Fibroblast of upper back skin (primary cell): ENCODE measurements at regions not wholly inside any gene's neighbourhood (a gene's known extent, or its start where the extent isn't known, plus 50 kb on each side); places are given as distances from the start of the nearest gene placed in this dataset.

Experiments used
- DNase-seq: peaks from one replicate; pipeline ENCODE4 v3.0.0-alpha.2; 2013

DNA sequence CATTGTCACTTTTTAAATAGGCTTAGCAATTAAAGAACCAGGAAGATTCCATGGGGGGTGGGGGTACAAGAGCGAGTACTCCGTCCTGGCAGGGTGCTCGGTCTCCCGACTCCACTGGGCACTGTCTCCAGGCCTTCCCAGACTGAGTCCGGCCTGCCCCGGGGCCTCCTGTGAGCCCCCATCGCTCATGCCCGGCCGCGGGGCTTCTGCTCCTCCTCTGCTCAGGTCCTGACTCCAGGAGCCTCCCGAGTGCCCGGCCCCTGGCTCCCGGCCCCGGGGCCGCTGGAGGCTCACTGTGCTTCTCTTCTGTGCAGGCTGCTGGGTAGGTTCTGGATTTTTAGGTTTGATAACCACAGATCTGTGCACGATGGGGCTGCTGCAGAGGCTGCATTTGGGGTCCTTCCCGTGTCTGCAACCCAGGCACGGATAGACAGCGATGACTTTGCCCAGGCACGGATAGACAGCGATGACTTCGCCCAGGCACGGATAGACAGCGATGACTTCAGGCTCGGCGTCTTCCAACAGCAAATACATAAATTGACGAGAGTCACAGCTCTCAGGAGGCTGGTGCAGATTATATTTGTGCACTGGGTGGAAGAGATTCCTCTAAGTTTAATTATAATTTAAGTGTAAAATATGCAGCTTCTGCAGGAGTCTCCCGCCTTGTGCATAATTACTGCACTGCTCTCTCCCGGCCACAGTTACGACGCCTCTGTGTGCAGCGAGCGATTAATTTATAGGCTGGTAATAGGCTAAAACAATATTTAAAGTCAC lies 74.8 kb upstream of the RXRA start:
- no peak for DNase-seq

DNA sequence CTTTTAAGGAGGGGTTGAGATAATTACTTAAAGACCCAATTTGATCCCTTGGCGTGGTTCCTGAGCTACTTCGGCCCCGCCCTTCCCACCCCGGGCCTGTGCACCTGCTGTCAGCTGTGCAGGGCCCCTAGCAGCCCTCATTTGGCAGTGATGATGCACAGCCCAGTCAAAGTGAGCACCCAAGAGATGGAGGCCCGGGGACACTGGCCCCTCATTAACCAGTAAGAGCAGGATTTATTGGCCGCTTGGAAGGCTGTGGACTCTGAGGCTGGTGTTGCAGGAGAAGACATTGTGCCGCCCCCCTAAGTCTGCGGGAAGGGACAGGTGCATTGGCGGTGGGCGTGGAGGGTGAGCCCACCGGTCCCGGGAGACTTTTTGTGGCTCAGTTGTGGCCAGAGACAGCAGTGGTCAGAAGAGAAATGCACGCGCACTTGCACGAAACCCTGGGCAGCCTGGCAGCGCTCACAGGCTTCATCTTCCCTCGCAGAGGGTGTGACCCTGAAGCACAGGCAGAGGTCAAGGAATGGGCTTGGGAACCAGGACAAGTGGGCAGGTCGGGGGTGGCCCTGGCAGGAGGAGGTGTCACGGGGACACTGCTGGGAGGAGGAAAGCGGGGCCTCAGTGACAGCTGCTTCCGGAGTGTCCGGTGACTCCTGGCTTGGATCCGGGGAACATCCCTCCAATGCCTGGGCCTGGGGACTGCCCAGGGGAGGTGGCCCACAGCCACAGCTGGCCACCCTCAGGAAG lies 74.0 kb upstream of the RXRA start:
- no peak for DNase-seq

DNA sequence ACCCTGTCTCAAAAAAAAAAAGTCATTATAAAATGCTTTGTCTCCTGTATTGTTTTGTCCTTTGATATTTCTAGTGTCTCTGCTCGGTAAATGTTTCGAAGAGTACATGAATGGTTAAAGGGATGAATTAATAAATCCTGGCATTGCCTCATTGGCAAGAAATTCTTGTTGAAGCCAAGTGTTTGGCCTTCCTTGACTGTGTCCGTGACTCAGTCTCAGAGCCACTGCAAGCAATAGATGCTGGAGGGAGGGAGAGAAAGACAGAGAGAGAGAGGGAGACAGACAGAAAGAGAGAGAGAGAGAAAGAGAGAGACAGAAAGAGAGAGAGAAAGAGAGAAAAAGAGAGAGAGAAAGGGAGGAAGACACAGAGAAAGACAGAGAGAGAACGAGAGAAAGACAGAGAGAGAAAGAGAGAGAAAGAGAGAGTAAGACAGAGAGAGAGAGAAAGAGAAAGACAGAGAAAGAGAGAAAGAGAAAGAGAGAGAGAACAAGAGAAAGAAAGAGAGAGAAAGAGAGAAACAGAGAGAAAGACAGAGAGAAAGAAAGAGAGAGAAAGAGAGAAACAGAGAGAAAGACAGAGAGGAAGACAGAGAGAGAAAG lies 72.5 kb upstream of the RXRA start:
- DNase-seq, result peak; percentile 25

DNA sequence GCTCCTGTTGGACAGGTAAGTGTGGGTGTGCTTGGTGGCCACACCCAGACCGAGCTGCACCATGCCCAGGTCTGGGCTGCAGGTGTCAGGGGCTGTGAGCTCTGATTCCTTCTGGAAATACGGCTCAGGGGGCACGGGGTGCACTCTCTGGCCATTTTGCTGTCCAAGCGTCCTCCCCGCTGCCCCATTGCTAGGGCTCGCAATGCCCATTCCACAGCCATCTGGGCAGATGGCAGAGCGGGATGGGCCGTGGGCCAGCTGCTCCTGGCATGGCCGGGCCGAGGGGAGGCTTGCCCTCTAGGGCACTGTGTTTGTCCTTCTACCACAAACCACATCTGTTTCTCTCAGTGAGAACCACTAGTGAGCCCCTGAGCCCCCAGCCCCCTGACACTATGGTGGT lies 67.9 kb upstream of the RXRA start:
- DNase-seq, result no peak

DNA sequence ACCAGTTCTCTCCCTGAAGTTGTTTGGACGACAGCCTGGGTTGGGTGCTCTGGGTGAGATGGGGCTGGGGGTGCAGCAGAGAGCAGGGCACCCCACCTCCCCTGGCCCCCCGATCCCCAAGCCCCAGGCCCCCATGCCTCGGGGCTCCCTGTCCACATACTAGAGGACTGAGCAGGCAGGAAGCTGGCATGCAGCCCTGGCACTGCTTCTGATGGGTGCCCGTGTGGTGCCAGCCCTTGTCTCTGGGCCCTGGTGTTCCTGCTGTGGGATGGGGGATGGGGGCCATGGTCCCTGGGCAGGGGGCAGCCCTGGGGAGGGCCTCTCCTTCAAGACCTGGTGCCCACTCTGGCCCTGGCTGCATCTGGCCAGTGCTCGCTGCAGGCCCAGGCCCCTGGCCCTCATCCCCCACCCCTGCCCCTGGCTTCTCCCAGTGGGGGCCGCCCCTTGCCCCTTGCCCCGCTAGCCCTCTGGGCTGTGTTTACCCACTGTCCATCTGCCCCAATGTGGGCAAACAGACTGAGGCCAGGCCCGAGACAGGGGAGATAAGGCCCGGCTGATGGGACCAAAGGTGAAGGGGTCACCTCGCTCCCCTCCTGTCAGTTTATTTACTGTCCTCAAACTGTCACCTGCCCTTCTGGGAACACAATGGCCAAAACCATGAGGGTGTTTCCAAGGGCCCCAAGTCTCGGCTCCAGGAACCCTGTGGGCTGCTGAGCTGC lies 67.3 kb upstream of the RXRA start:
- no peak for DNase-seq

DNA sequence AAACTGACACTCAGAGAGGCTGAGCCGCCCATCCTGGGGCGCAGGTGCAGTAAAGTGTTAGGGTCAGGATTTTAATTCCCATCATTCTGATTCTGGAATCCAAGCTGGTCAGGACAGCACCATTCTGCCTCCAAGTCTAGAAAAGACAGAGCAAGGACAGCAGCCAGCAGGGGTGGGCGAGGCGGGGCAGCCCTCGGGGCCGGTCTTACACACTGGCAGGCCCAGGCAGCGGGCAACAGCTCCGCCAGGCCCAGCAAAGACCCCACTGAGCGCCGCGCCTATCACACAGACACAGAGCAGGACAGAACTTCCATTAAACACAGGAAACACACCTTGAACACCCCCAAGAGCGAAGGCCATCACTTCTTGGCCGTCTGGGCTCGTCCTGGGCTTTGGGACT lies 66.5 kb upstream of the RXRA start:
- DNase-seq, result no peak

DNA sequence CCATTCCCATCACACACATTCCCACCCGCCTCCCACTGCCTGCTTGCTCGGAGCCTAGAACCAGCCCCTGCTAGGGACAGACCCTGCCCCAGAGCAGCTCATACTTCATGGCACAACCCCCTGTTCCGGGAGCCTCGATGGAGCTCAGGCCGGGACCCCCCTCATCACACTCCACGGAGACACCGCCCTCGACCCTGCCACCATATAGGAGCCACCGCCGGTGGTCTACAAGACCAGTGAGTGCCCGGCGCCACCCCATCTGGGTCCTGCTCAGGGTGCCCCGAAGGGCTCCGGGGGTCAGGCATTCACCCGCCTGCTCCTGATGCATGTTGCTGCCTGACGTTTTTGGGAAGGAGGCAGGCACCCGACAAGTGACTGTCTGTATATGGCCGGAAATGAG lies 65.5 kb upstream of the RXRA start:
- no peak for DNase-seq

DNA sequence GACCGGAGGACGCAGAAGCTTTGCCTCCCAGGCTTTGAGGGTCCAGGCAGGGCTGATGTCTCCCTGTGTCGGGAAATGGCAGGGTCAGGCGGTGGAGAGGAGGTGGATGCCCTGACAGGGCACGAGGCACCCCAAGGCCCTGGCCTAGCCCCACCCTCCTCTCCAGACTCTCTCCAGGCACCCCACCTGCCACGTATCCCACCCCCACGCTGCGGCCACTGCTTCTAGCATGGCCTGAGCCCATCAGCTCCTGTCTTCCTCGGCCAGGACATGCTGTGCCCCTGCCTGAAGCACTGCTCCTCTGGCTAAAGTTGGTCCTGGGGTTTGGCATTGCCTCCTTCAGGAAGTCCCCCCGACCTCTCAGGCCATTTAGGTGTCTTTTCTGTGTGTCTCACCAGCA lies 64.2 kb upstream of the RXRA start:
- DNase-seq, result no peak

DNA sequence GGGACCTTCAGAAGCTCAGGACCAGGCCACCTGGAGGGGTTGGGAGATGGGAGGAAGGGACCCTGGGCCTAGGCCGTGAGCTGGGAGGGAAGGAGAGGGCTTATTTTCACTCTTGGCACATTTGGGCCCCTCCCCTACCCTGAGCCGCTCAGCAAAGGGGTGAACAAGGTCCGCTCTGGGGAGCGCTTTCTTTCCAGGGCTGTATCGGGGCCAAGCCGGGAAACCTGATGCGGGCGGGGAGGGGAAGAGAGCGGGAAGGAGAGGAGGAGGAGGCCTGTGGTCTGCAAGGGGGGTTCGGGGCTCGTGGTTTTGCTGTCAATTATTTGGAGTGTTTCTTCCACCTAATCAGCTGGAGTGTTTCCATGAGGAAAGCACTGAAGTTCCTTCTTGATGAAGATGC lies 62.7 kb upstream of the RXRA start:
- DNase-seq, result no peak

DNA sequence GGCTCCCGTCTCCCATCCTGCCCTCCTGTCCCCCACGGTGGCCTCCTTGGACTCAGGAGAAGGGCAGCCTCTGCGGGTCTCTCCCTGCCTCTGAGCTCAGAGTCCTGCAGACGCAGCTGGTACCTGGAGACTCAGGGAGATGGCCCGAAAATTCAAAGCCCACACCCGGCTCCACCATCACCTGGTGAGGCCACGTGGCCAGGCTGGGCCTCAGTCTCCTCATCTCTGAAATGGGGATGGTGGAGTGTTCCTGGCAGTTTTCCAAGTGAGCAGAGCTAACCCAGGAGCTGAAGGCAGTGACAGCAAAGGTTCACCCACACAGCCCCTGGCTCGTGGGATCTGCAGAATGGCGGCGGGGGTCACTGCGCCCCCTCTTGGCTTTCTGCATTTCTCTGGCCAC lies 62.1 kb upstream of the RXRA start:
- DNase-seq, result no peak

DNA sequence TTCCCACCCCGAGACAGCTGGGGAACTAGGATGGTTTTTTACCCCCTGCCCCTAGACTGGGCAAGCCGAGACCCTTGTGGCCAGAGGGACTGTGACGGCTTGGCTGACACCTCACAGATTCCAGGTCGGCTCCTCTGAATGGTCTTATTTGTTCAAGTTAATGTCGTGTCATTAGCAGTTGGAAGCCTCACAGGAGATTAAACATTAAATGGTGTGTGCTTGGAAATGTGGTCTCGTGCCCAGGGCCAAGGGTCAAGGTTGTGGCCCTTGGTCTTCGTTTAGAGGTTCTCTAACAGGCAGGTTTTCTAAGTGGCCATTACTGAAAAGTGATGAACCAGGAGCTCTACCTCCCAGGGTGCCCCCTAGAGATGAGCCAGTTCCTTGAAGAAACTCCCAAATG lies 61.2 kb upstream of the RXRA start:
- DNase-seq, result no peak

DNA sequence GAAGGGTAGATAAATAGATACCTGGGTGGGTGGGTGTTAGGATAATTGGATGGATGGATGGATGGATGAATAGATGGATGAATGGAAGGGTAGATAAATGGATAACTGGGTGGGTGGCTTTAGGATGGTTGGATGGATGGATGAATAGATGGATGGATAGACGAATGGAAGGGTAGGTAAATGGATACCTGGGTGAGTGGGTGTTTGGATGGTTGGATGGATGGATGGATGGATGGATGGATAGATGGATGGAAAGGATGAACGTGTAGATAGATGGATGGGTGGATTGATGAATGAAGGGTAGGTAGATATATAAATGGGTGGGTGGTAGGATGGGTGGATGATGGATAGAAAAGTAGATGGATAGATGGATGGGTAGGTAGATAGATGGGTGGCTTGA lies 59.8 kb upstream of the RXRA start:
- no peak for DNase-seq

DNA sequence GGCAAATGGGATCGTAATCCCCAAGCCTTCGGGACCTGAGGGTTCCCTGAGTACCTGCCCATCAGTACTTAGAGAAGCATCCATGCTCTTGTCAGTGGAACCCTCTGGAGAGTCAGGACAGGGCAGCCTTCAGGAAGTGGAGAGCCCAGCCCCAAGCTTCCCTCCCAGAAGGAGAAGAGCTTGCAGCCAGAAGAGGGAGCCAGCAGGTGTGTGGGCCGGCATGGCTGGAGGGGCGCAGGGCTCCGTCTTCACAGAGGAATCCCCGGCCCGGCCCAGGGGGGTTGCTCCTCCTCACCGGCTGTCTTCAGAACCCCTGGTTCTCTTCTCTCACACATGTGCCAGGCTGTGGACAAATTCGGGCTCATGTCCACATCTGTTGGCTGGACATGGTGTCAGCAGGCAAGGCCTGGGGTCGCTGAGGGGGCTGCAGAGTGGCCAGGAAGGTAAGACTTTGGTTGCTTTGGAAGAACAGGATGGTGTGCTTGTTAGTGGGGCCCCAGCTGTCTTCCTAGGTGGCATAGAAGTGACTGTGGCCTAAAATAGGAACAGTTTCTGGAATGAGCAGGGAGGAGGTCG lies 58.9 kb upstream of the RXRA start:
- no peak for DNase-seq

DNA sequence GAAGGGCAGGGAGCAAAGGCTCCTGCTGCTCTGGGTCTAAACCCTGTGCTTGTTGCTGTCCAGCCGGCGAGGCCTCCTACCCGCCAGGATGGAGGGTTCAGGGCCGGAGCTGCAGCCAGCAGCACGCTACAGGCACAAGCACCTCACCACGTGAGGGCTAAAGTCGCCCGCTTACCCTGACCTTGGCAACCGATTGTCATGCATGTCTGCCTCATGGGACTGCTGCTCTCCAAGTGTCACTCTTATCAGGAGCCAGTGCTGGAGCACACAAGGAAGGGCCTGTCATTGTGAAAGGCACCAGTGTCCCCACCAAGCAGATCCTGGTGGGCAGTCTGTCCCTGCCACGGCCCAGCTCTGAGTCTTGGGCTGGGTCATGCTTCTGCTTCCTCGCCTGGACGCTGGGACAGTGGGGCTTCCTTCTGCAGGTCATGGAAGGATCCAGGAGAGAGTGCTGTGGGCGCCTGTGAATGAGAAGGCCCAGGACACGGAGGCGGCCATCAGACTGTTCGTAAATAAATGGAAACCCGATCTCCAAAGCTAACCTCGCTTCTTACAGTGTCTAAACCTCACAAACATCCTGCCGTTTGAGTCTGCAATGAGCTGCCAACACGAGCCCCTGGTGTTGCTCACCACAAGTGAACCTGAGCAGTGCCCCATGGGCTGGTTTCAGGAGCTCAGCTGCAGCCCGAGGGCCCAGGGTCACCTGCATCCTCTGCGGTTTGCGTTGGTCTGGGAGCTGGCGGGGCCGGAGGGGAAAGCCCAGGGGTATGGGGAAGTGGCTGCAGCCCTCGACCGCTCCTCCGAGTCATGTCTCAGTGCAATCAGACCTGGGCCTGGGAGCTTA lies 58.2 kb upstream of the RXRA start:
- DNase-seq, result no peak

DNA sequence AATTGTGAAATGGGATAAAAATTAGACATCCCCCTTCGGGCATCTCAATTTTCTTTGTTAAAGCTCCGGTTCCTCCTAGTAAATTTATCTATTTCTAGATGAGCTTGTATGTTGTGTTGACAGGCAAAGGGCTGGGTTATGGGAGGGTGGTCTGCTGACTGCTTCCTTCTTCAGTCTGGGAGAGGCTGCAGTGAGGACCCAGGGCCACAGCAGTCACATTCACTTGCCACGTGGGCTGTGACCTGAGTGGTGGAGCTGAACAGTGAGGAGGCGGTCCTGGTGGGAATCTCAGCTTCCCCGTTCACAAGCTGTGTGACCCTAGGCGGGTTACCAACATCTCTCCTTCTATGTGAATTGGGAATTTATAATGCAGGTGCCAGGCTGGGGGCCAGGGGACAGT lies 57.5 kb upstream of the RXRA start:
- no peak for DNase-seq

DNA sequence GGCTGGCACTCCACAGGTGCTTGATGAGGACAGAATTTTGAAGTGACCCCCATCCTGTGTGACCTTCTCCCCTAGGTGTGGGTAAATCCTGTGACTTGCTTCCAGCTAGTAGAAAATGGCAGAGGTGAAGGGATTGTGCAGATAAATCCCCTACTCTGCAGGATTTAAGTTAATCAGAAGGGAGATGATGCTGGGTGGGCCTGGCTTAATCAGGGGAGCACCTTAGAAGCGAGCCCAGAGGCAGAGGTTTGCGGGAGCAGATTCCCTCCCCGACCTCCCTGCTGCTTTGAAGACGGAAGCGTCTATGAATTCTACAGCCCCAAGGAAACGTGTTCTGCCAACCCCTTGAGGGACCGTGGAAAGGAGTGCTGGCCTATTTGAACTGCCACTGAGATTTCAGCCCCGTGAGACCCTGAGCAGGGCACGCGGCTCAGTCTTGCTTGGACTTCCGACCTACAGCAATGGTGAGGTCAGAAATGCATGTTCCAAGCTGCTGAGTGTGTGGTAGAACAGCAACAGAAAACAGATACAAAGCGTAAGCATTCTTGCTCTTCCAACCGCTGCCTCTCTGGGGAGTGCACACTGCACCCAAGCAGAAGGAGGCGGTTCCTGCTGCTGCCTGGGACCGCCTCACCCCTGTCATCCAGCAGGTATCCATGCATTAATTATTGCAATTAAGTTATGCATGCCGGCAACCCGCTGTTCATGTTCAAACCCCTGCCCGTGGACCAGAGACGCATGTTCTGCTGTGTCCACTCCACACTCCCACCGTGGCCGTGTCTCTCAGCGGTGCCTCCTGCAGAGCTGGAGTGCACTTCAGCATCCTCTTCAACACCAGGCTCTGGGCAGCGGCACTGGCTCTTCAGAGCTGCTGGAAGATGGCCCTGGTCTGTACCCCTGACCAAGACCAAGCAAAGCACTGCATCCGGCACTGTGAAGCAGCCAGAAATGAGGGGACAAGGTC lies 54.6 kb upstream of the RXRA start:
- no peak for DNase-seq

DNA sequence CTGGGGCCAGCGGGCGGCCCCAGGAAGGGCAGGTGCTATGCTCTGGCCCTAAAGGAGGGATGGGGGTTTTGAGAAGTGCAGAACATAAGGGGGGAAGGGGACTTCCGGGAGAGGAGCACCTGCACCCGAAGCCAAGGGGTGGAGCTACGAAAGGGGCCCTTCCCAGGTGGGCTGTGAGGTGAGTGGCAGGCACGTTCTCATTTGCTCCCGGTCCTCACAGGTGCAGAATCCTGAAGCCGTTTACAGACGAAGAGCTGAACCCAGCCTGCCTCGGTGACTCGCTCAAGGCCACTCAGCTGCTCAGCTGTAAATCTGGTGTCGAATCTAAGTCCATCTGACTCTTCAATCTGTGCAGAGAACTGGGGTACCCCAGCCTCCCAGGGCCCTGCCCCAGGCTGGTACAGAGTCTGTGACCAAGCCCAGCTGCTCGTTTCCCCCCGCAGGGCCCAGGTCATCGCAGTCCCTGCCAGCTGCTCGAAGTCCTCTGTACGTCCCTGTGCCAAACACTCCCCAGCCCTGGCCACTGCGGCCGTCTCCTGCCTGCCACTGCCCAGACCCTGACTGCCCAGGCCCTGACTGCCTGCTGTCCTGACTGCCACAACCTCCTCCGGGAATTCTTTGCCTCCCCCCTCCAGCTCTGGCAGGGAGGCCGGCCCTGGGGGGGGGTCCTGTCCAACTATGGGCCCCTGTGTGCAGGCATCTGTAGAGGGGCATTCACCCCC lies 53.8 kb upstream of the RXRA start:
- no peak for DNase-seq

DNA sequence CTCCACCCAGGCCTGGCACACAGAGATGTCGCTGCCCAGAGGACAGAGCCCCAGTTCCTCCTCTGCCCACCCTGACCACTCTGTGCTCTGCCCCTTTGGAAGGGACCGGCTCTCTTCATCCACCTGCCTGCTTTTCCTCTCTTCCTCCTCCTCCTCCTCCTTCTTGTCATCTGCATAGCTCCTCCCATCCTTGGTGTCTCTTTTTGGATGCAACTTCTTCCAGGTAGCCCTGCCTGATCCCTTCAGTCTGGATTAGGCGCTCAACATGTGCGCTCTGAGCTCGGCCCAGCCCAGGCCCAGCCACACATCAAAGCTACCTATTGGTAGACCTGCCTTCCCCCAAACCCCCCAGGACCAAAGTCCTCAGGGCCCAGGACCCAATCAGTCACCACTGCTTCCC lies 52.6 kb upstream of the RXRA start:
- DNase-seq, result no peak

DNA sequence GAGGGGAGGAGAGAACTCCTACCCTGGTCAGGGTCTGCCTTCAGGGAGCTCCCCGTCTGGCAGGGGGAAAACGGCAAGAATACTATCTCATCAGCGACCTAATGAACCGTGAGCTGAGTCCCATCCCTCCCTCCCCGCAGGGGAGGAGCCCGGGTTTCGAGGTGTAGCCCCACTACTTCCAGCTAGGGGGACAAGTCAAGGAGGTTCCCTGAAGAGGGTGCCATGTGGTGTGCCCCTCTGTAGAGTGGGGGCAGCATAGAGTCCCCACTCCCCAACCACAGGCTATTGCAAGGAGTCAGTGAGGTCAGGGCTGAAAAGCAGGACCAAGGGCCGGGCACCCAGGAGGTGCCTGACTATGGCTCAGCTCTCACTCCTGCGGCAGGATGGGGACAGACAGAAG lies 50.9 kb upstream of the RXRA start:
- no peak for DNase-seq
